Naive B cell (primary cell): ENCODE measurements at regions not wholly inside any gene's neighbourhood (a gene's known extent, or its start where the extent isn't known, plus 50 kb on each side); places are given as distances from the start of the nearest gene placed in this dataset.
"Not testable (repeated sequence)": the region's sequence is repeated elsewhere in the genome, so short reads cannot be mapped to it uniquely, and the experiment has no call there.

Experiments
- ATAC-seq, 2 donors: fragments of 150-1000 bp; cut with Tn5 transposase; 2 replicates each; pipeline ENCODE4 v1.10.0; 2021; ENCODE audit warnings: low read depth in 2 of 2, mild to moderate bottlenecking in 2 of 2, moderate library complexity in 2 of 2
- DNase-seq: peaks from one replicate; pipeline ENCODE4 v3.0.0; 2022
- H3K27ac Mint-ChIP-seq, 6 donors: one replicate each; pipeline ENCODE4 v1.8.0; 2020 to 2022; ENCODE audit warnings: mild to moderate bottlenecking in 6 of 6, mixed read lengths in 6 of 6, moderate library complexity in 5 of 6, inconsistent platforms in 2 of 6
- H3K27me3 Mint-ChIP-seq, 3 donors: one replicate each; pipeline ENCODE4 v1.8.0; 2021 to 2022; ENCODE audit warnings: mixed read lengths in 3 of 3, mild to moderate bottlenecking in 1 of 3
- H3K36me3 Mint-ChIP-seq, 2 donors: one replicate each; pipeline ENCODE4 v1.8.0; 2020 to 2022; ENCODE audit warnings: mixed read lengths in 2 of 2, inconsistent platforms in 1 of 2, mild to moderate bottlenecking in 1 of 2
- H3K4me1 Mint-ChIP-seq, 3 donors: one replicate each; pipeline ENCODE4 v1.8.0; 2020 to 2022; ENCODE audit warnings: mixed read lengths in 3 of 3, inconsistent platforms in 1 of 3, mild to moderate bottlenecking in 1 of 3, moderate library complexity in 1 of 3
- H3K4me3 Mint-ChIP-seq, 8 donors: one replicate each; pipeline ENCODE4 v1.8.0; 2020 to 2022; ENCODE audit warnings: mild to moderate bottlenecking in 8 of 8, mixed read lengths in 8 of 8, moderate library complexity in 8 of 8, inconsistent platforms in 2 of 8
- H3K9me3 Mint-ChIP-seq, 7 donors: one replicate each; pipeline ENCODE4 v1.8.0; 2020 to 2022; ENCODE audit warnings: mixed read lengths in 7 of 7, mild to moderate bottlenecking in 5 of 7, inconsistent platforms in 2 of 7, moderate library complexity in 1 of 7

DNA sequence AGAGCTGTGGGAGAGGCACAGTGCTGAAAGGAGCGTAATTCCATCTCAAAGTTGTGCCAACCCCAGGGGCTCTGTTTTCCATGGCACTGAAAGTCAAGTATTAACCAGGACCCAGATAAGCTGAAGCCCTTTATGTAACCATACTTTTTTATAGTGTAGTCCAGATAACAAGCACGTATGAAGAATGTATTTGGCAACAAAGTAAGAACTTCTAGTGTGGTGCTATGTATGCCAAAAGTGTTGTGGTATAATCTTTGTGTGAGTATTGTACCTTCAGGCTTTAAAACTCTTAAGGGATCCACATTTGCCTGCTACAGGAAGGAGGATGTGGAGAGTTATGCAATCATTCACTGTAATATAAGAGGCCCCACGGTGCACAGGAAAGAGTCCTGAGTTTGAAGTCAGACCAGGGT is 129.4 kb downstream of the IBTK start:
- H3K36me3 Mint-ChIP-seq = no peaks in the 10 kb centered on the region
- H3K4me1 Mint-ChIP-seq = no peaks in the 10 kb centered on the region
- peaks cover 0 to 4% (median 0%) of the 10 kb centered on the region in 7 donors for H3K9me3 Mint-ChIP-seq
- no peak for ATAC-seq
- no peak overlapping the region for H3K27ac Mint-ChIP-seq
- no peak overlapping the region for H3K4me3 Mint-ChIP-seq
- no peak for DNase-seq
- H3K27me3 Mint-ChIP-seq = no peaks in the 10 kb centered on the region

DNA sequence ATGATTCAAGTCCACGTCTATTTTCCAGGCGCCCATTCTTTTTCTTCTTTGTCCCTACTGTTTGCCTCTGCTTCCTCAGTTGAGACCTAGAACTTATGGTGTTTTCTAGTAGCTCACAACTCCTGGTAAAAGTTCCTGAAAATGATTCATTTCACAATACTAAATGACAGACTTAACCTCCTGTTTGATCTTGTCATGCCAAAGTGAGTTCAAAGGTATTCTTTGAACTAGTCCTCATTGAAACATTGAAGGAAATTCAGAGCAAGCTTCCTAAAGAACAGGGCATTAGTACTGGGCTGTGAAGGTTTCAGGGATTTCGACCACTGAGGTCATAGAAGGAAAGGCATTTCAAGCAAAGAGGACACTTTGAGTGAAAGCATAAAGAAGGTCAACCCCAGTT is 132.8 kb downstream of the IBTK start:
- Mint-ChIP-seq H3K4me3 (no peak overlapping the region), H3K9me3 (peaks cover 2 to 12% (median 5%) of the 10 kb centered on the region in 7 donors), H3K36me3 (peaks cover 0 to under 1% of the 10 kb centered on the region in 2 donors), H3K4me1 (no peaks in the 10 kb centered on the region), H3K27ac (peak overlapping the region in 1 of 6 donors; percentile 27), H3K27me3 (no peaks in the 10 kb centered on the region)
- DNase-seq (no peak), ATAC-seq (no peak)

DNA sequence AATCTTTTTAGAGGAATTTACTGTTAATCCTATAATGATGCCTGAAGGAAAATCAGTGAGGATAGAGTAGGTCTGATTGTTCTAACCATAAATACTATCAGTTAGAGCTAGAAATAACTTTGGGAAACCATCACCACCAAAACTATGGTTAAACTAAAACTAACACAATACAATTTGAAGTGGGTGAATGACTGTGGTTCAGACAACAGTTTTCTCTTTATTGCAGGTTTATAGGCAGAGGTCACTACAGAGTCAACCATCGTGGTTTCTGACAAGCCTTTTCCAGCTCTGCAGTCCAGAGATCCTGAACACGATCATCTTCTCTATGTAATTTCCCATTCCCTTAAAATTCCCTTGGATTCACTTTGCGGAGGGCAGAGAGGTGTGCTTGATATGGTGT is 134.3 kb downstream of the IBTK start:
- Mint-ChIP-seq H3K36me3 (peaks cover 0 to 5% of the 10 kb centered on the region in 2 donors), H3K4me3 (no peak overlapping the region), H3K9me3 (peaks cover 0 to 27% (median 13%) of the 10 kb centered on the region in 7 donors), H3K27ac (no peak overlapping the region), H3K4me1 (no peaks in the 10 kb centered on the region), H3K27me3 (no peaks in the 10 kb centered on the region)
- DNase-seq (no peak), ATAC-seq (no peak)

- no peak for ATAC-seq
- Mint-ChIP-seq H3K27me3 (no peaks in the 10 kb centered on the region), H3K36me3 (peaks cover 0 to 5% of the 10 kb centered on the region in 2 donors), H3K4me1 (no peaks in the 10 kb centered on the region), H3K27ac (no peak overlapping the region), H3K4me3 (no peak overlapping the region), H3K9me3 (peaks cover 0 to 27% (median 15%) of the 10 kb centered on the region in 7 donors)
- DNase-seq = no peak
Observed at GRCh38 chr6:82111818-82112217, 135.7 kb downstream of the IBTK start.

GRCh38 chr6:82111114-82111513 is 136.4 kb downstream of the IBTK start:
- H3K4me1 Mint-ChIP-seq = no peaks in the 10 kb centered on the region
- no peak overlapping the region for H3K27ac Mint-ChIP-seq
- no peak overlapping the region for H3K4me3 Mint-ChIP-seq
- ATAC-seq = no peak
- DNase-seq = no peak
- no peaks in the 10 kb centered on the region for H3K27me3 Mint-ChIP-seq
- H3K9me3 Mint-ChIP-seq = peaks cover 0 to 27% (median 15%) of the 10 kb centered on the region in 7 donors
- H3K36me3 Mint-ChIP-seq = peaks cover 0 to 5% of the 10 kb centered on the region in 2 donors

DNA sequence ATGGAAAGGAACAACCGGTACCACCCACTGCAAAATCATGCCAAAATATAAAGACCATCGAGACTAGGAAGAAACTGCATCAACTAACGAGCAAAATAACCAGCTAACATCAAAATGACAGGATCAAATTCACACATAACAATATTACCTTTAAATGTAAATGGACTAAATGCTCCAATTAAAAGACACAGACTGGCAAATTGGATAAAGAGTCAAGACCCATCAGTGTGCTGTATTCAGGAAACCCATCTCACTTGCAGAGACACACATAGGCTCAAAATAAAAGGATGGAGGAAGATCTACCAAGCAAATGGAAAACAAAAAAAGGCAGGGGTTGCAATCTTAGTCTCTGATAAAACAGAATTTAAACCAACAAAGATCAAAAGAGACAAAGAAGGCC is 144.4 kb downstream of the IBTK start:
- not testable (repeated sequence) for H3K27me3 Mint-ChIP-seq, H3K4me3 Mint-ChIP-seq, H3K36me3 Mint-ChIP-seq, H3K27ac Mint-ChIP-seq, H3K4me1 Mint-ChIP-seq, DNase-seq, H3K9me3 Mint-ChIP-seq, ATAC-seq

GRCh38 chr6:82101374-82102114 is 146.0 kb downstream of the IBTK start:
- not testable (repeated sequence) for H3K4me3 Mint-ChIP-seq, DNase-seq, H3K36me3 Mint-ChIP-seq, H3K27ac Mint-ChIP-seq, H3K4me1 Mint-ChIP-seq, H3K9me3 Mint-ChIP-seq, ATAC-seq
- peaks cover 0 to 13% (median 0%) of the 10 kb centered on the region in 3 donors for H3K27me3 Mint-ChIP-seq

GRCh38 chr6:82100763-82101162 is 146.8 kb downstream of the IBTK start:
- H3K4me3 Mint-ChIP-seq, ATAC-seq, DNase-seq, H3K4me1 Mint-ChIP-seq, H3K27ac Mint-ChIP-seq, H3K36me3 Mint-ChIP-seq, H3K9me3 Mint-ChIP-seq: not testable (repeated sequence)
- H3K27me3 Mint-ChIP-seq = peaks cover 0 to 13% (median 0%) of the 10 kb centered on the region in 3 donors

GRCh38 chr6:82097676-82098075 is 149.9 kb downstream of the IBTK start:
- Mint-ChIP-seq H3K27me3 (peaks cover 0 to 13% (median 0%) of the 10 kb centered on the region in 3 donors), H3K4me1 (no peaks in the 10 kb centered on the region), H3K27ac (no peak overlapping the region), H3K36me3 (no peaks in the 10 kb centered on the region), H3K4me3 (no peak overlapping the region), H3K9me3 (peaks cover 2 to 7% (median 6%) of the 10 kb centered on the region in 7 donors)
- no peak for DNase-seq
- ATAC-seq = no peak

- no peaks in the 10 kb centered on the region for H3K4me1 Mint-ChIP-seq
- no peak overlapping the region for H3K27ac Mint-ChIP-seq
- peaks cover 0 to 14% (median 0%) of the 10 kb centered on the region in 3 donors for H3K27me3 Mint-ChIP-seq
- H3K36me3 Mint-ChIP-seq = no peaks in the 10 kb centered on the region
- ATAC-seq = no peak
- peaks cover 2 to 8% (median 4%) of the 10 kb centered on the region in 7 donors for H3K9me3 Mint-ChIP-seq
- no peak overlapping the region for H3K4me3 Mint-ChIP-seq
- no peak for DNase-seq
Observed at GRCh38 chr6:82095091-82095490, 152.5 kb downstream of the IBTK start.

- DNase-seq (no peak), ATAC-seq (no peak)
- H3K27ac Mint-ChIP-seq = no peak overlapping the region
- no peak overlapping the region for H3K4me3 Mint-ChIP-seq
- H3K36me3 Mint-ChIP-seq = no peaks in the 10 kb centered on the region
- H3K4me1 Mint-ChIP-seq = no peaks in the 10 kb centered on the region
- H3K27me3 Mint-ChIP-seq = peaks cover 0 to 14% (median 0%) of the 10 kb centered on the region in 3 donors
- peaks cover 2 to 8% (median 4%) of the 10 kb centered on the region in 7 donors for H3K9me3 Mint-ChIP-seq
Observed at GRCh38 chr6:82094166-82094806, 153.3 kb downstream of the IBTK start.

DNA sequence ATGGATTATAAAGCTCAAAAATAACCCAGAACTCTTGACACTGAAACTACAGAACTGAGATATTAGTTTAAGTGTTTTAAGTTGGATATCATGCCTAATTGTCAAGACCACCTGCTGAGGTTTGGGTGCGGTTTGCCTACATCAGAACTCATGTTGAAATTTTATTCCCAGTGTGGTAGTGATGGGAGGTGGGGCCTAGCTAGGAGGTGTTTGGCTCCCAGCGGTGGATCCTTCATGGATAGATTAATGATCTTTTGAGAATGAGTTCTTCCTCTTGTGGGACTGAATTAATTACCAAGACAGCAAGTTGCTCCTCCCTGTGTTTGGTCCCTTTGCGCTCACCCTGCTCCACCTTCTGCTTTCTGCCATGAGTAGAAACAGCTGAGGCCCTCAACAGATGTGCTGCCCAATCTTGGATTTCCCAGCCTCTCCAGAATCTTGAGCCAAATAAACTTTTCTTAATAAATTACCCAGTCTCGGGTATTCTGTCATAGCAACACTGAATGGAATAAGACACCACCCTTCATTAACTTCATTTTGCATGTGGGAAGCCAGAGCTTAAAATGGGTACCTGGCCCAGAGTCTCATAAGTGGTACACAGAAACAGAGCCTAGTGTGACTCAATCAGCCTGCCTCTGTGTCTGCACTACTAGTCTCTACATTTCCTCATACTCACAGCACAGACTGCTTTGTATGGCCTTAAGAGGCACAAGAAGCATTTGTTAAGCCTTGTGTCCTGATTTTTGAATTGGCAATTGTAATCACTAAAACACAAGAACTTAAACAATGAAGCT is 158.4 kb downstream of the IBTK start:
- H3K9me3 Mint-ChIP-seq = peaks cover 0 to 5% (median 3%) of the 10 kb centered on the region in 7 donors
- no peak for ATAC-seq
- no peak for DNase-seq
- H3K4me1 Mint-ChIP-seq = no peaks in the 10 kb centered on the region
- H3K27ac Mint-ChIP-seq = no peak overlapping the region
- H3K4me3 Mint-ChIP-seq = no peak overlapping the region
- H3K27me3 Mint-ChIP-seq = peaks cover 0 to 5% (median 0%) of the 10 kb centered on the region in 3 donors
- no peaks in the 10 kb centered on the region for H3K36me3 Mint-ChIP-seq

GRCh38 chr6:82086944-82087343 is 160.6 kb downstream of the IBTK start:
- no peak overlapping the region for H3K4me3 Mint-ChIP-seq
- H3K27ac Mint-ChIP-seq = no peak overlapping the region
- H3K9me3 Mint-ChIP-seq = peaks cover 0 to 3% (median 0%) of the 10 kb centered on the region in 7 donors
- DNase-seq (no peak), ATAC-seq (no peak)
- no peaks in the 10 kb centered on the region for H3K36me3 Mint-ChIP-seq
- H3K4me1 Mint-ChIP-seq = no peaks in the 10 kb centered on the region
- H3K27me3 Mint-ChIP-seq = peaks cover 0 to 5% (median 0%) of the 10 kb centered on the region in 3 donors
